Stromal cell of bone marrow (primary cell): ENCODE measurements at regions not wholly inside any gene's neighbourhood (a gene's known extent, or its start where the extent isn't known, plus 50 kb on each side); places are given as distances from the start of the nearest gene placed in this dataset.
"Not testable (repeated sequence)": the region's sequence is repeated elsewhere in the genome, so short reads cannot be mapped to it uniquely, and the experiment has no call there.

Source experiments
- DNase-seq: peaks from one replicate; pipeline ENCODE4 v3.0.0-alpha.2; 2012; ENCODE audit warnings: low read depth

DNA sequence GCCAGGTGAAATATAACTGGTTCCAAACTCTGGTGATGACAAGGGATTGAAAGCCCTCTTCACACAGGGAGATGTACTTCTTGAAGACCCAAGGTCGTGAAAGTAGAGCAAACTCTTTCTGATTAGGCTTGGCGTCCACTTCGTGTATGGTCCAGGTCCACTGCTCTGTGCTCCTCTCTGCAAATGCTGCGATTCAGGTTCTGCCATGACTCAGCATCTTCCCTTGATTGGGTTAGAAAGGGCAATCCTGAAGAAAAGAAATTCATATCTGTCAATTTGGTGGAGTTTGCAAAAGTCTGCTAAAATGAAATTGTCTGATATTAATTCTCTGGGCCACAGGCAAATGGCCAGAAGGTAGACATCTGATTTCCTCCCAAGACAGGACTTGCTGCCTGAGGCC lies 431.4 kb downstream of the ACTR3B start:
- no peak for DNase-seq

DNA sequence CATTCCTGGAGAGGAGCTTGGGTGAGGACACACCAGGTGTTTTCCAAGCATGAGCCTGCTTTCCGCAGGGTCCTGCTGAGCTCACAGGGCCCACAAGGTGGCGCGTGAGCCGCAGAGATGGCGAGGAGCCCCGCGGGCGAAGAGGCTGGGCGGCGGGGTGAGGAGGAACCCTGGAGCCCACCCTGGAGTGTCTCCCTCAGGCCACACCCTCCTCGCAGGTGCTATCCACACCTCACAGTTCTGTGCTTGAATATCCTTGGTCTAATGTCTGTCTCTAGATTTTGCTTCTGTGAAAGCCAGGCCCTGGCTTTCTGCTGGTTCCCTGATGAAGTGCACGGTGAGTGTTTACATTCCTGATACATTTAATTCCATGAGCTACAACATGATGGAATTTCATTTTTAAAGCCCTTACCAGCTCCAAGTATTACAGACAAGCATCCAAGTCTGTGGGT lies 433.6 kb downstream of the ACTR3B start:
- no peak for DNase-seq

DNA sequence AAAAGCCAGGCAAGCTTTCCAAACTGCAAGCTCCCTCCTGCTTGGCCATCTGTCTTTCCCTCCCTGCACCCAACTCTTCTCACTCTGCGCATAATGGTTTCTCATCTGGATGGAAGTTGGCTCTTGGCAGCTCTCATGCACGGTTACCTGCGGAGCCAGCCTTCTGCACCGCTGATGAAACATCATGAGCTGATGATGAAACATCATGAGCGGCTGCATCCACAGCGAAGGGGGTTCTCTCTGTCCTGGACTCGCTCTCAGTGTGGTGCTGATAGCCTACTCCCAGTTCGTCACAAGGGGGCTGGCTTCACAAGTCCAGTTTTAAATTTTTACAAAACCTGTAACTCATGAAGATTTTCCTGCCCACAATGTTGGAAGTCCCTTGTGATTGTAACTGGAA lies 457.5 kb downstream of the ACTR3B start:
- DNase-seq: no peak

DNA sequence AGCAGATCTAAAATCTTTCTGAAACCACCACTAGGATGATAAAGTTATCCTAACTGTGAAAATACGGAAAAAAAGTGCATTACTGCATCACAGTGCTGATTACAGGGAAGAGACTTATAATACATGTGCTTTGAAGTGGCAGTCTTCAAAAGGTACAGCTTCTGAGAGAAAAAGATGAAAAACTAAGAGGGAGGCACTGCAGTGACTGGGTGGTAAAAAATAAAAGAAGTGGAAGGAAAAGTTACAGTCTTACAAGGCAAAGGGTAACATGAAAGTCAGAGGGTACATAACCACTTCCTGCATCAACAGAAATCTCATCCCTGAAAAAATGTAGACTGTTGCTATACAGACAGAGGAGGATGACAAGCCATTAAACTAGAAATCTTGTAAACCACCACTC lies 465.3 kb downstream of the ACTR3B start:
- no peak for DNase-seq

DNA sequence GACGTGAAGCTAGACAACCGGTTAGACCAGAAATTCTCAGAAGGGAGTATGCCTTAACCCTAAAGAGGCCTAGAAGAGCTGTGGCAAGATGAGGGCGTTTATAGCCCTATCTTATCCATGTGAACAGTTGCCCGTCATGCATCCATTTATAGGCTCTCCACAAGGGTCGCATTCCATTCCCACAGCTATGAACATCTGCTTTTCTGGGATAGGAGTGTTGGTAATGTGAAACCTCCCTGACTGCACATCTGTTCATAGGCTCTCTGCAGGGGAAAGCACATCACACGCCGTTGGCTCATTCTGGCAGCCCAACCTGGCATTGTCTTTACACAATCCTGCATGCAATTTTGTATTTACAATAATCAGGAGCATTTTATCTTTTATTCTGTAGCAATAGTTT lies 485.6 kb downstream of the ACTR3B start:
- DNase-seq: not testable (repeated sequence)

DNA sequence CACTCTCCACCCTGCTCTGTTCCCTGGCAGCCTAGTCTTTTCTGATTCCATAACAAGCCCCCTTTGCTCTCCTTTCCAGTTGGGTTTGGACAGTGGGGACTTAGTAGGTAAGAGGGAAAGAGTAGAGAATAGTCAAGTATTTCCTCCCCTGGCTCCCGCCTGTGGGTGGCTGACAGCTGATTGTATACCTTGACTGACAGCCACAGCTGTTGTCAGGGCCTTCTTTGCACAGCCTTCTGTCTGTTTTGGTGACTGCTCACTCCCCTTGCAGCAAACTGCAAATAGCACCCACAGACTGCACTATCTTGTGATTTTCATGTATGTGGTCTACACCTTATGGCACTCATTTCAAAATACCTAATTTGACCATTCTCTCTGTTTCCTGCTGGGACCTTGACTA lies 486.3 kb downstream of the ACTR3B start:
- no peak for DNase-seq

DNA sequence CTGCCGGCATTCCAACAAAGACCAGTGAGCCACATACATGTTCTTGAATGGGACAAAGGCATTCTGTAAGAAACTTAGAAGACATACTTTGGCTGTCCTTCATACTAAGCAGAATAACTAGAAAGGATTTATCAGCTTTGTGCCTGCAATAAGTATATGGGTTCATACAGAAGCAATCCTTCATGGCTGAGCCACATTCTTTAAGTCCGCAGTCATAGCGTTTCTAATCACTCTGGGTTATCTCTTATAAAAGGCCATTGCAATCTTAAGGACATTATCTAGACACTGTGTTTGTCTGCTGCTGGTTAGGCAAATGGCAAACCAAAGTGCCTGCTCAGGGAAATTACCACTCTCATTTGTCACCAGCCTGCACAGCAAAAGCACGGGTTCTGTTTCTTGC lies 488.4 kb downstream of the ACTR3B start:
- no peak for DNase-seq

DNA sequence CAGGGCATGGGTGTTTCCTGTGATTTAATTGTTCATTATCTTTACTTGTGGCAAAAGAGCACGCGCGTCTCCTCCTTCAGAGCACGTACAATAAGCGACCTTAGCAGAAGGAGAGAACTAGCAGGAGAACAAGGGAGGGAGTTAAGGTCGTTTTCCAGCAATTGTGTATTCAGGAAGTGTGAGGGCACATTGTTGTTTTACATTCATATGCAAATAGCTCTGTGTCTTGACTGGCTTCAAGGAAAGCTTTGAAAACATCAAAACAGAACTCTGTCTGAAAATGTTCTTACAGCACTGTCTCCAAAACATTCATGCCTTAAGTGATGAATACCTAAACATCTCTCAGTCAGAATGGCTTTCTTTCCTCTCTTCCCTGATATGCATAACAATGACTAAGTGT lies 499.1 kb downstream of the ACTR3B start:
- DNase-seq: no peak

DNA sequence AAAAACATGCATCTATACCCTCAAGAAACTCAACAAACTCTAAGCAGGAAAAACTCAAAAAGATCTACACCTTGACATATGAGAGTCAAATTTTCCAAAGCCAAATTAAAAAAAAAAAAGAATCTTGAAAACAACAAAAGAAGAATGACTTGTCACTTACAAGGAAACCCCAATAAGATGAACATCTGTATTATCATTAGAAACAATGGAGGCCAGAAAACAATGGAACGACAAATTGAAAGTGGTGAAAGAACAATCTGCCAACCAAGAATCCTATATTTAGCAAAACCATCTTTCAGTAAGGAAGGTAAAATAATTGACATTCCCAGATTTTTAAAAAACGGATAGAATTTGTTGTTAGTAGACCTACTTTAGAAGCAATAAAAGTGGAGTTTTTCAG lies 516.8 kb downstream of the ACTR3B start:
- no peak for DNase-seq

DNA sequence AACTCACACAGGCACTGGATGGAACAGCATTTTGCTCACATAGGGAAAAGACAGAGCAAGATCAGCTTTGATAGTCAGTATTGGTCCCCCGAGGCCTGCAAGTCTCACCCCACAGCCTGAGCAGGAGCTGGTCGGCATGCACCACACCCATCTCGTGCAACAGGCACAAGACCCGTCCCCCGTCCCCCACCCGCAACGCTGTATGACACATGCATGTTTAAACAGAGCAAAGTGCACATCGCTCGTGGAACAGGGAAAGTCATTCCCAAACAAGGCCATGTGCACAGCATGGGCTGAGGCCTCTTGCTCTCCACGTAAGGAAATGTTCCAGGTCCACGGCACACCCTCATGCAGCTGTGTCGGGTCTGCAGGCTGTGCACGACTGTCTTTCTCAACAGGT lies 527.2 kb downstream of the ACTR3B start:
- no peak for DNase-seq

DNA sequence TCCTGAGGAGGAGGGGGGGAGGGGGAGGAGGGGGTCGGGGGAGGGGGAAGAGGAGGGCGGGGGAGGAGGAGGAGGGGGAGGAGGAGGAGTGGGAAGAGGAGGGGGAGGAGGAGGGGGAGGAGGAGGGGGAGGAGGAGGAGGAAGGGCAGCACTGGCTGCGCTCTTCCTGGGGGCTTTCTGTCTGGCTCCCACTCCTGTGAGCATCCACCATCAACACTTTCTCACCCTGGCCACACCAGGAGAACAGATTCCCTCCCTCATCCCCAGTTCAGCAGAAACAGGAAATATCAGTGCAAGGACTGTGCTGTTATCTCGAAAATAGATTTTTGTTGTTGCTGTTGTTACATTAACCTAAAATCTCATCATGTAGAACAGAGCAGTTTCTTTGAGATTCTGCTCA lies 530.5 kb downstream of the ACTR3B start:
- DNase-seq: no peak

DNA sequence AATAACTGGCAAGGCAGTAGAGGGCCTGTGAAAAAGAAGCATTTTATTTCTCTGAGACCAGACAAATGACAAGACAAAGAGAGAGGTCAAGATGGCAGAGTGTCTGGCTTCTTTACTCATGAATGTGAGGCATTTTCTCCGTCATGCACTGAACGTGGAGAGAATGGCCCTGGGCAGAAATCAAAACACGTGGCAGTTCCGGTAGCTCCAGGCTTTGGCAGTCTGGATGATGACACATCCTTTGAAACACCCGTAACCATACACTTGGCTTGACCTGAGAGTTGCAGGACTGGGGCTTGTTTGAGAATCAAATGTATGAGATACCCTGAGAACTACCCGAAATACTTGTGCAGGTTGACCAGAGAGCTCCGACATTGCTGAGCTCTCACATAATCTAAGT lies 537.6 kb downstream of the ACTR3B start:
- DNase-seq: no peak

DNA sequence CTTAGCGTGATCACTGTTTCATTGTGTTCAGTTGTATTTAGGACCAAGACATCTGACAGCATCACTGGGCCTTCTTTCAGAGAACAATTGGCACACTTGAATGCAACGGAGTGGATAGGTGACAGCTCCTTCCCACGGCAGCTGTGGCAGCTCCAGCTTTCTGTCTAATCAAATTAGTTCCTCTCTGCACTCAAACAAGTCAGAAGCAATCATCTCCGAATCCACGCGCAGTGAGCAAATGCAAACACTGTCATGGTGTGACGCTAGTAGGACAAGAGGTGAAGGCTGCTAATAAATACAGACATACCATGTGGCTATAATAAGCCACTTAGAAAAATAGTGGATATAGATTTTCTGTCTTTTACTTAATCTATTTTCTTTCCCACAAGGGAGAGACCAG lies 542.4 kb downstream of the ACTR3B start:
- no peak for DNase-seq

DNA sequence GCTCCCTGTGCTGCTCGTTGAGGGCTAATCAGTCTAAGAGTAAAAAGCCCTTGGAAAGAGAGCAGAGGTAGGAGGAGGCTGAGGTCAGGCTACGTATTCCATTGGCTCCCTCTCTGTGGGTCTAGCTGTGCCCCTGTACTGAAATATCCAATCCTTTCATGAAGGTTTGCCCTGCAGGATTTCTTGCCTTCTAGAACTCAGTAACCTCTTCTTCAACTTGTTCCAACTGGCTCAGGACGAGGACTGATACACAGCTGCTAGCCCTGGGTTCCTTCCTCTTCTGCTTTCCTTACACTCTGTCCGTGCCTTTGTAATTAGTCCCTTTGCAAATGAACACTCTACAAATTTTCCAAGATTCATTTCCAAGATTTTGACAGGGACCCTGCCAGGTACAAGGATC lies 560.5 kb downstream of the ACTR3B start:
- DNase-seq: no peak

DNA sequence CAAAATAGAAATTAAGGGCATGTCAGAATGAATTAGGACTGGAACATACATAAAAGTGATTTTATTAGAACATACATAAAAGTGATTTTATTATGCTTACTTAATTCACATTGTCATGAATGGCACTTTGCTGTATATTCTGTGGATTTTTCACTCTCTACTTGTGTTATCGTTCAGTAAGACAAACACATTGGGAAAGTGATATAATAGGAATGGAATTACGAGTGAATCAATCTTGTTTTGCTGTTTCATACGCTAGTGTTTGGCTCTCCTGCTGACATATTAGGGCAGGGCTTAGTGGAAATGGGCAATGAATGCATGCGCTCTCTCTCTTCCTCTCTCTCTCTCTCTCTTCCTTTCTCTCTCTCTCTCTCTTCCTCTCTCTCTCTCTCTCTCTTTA lies 561.1 kb downstream of the ACTR3B start:
- no peak for DNase-seq

DNA sequence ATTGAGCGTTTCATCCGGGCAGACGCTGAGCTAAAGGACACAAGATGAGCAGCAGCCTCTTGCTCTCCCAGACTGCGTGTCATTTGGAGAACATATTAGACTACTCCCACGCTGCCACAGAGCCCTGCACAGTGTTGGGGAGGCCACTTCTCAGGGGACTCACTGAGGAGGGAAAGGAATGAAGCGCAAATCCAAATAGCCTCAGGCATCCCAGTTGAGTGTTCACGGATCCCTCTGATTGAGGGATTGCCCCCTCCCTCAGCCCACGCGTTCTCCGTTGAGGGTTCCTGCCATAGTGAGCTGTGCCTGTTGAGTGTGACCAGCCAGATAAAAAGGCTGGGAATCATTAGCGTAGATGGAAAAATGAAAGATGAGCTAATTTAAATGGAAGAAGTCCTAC lies 563.4 kb downstream of the ACTR3B start:
- no peak for DNase-seq

DNA sequence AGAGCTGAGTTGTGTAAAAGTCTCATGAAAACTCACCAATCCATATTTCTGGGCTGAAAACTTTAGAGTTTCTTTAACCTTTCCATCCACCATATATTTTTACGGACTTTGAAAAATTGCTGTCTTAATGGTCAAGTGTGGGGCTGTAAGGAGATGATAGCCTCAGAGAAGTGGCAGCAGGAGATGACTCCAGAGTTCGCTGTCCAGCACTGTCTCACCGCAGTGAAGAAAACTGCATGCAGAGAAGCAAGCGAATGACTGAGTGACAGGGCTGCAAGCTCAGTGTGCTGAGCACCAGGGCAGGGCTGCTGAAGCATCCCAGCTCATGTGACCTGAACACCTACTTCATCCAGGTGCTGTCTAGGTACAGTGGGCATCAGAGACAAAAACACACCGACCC lies 564.5 kb downstream of the ACTR3B start:
- no peak for DNase-seq

DNA sequence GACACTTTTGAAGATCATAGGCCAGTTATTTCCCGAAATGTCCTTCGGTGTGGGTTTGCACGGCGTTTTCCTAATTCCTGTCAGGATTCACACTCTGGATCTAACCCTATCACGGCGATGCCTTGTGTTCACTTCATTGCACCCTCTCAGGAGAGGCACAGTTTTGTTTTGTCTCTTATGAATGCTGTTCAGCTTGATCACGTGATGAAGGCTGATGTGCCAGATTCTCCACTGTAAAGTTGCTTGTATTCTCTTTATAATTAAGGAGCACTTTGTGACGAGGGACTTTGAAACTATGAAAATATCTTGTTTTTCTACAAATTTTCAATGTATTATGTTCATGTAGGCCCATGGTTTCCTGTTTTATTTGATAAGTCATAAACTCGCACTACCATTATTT lies 568.1 kb downstream of the ACTR3B start:
- no peak for DNase-seq

DNA sequence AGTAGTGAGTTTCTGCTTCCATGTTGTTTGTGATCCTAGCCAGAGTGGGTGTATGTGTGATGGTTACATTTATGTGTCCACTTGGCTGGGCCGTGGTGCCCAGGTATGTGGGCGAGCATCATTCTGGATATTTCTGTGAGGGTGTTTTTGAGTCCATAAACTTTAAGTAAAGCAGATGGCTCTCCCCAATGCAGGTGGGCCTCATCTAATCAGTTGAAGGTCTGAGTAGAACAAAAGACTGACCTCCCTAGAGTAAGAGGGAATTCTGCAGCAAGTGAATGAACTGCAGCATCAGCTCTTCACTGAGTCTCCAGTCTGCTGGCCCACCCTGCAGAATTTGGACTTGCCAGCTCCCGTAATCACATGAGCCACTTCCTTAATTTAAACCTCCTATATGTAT lies 571.9 kb downstream of the ACTR3B start:
- no peak for DNase-seq

DNA sequence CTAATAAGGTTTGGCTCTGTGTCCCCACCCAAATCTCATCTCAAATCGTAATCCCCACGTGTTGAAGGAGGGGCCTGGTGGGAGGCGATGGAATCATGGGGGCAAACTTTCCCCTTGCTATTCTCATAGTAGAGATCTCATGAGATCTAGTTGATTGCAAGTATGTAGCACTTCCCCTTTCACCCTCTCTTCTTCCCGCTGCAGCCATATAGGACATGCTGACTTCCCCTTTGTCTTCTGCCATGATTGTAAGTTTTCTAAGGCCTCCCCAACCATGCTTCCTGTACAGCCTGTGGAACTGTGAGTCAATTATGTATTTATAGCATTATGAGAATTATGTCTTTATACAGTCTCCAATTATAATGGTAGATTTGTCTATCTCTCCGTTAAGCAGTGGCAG lies 594.5 kb downstream of the ACTR3B start:
- DNase-seq: no peak

DNA sequence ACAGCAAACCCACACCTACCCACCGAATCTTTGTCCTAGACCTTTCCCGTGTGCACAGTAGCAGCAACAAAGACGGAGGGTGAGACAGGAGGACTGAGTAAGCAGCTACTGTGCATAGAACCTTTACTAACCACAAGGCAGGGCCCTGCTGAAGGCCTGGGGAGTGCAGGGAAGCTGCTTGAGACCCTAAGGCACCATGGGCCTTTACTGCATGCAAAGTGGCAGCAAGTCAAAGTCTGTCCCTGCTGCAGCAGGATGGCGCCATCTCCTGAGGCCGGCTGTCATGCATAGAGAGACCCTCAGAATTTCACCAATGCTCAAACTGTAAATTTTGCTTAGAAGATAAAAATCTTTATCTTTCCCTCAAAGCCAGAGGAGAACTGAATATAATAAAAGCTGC lies 610.5 kb downstream of the ACTR3B start:
- no peak for DNase-seq

DNA sequence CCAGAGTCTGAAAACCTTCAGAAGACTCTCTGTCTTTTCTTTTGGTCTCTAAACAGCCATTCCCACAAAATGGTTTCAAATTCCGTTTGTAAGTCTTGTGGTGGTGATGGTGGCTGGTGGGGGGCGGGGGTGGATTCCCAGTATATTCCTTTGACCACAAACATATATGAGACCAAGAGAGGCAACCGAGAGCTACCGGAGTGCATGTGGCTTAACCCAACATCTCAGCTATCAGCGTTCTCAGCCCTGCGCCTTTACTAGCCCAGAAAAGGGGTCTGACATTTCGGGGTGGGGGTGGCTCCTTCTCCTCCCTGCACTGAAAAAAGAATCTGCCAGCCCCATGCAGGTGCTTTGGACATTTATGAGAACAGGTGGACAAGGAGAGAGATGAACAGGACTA lies 621.1 kb downstream of the ACTR3B start:
- DNase-seq: no peak

DNA sequence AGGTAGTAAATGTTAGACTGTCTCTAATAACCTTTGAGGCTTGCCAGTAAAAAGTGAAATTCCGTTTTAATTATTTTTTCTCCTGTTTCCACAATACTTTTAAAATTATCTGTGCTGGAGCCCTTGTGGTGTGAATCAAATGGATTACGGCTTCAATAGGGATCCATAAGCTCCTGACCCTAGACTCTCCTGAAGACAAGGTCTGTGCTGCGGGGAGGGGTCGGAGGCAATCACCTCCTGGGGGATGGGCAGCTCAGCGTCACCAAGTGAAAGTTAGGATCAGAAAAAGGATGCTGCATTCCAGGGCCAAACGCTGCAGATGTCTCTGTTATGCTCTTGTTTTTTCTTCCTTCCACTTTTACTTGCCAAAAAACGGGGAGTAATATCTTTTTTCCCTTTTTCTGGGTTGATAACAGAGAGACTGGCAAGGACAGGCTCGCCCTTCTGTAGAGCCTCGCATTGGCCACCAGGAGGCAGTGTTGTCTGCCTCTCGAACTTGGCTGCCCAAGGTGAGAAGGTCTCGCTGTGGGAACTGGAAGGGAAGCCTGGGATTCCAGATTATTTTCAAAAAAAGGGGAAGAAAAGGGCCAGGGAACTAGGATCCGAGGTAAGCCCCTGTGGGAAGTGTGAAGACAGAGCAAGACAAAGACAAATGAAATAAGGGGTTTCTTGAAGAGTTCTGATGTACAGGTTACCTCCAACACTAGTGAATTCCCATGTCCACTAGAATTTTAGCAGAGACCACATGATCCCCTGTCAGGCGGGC lies 621.9 kb downstream of the ACTR3B start:
- no peak for DNase-seq

DNA sequence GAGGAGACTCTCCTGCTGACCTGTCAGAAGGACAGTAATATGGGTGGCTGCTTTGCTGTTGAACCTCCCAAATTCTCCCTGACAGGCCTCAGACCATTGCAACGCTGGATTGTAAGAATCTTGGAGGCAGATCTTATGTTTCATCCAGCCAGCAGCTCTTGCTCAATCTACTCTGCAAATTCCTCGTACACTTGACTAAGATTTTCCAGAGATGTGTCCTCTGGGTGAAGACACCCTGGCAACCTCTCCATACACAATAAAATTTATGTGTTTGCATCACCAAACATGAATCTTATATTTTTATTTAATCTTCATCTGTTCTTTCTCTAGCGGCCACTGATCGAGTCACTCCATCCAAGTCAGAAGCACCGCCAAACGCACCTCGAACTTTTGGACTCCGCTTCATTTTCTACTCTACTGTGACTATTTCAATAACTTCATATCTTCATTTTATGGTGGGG lies 623.1 kb downstream of the ACTR3B start:
- DNase-seq: no peak
